ENCODE measurements at regions not wholly inside any gene's neighbourhood (a gene's known extent, or its start where the extent isn't known, plus 50 kb on each side); places are given as distances from the start of the nearest gene placed in this dataset.

- TF ChIP-seq, protein P1, sequence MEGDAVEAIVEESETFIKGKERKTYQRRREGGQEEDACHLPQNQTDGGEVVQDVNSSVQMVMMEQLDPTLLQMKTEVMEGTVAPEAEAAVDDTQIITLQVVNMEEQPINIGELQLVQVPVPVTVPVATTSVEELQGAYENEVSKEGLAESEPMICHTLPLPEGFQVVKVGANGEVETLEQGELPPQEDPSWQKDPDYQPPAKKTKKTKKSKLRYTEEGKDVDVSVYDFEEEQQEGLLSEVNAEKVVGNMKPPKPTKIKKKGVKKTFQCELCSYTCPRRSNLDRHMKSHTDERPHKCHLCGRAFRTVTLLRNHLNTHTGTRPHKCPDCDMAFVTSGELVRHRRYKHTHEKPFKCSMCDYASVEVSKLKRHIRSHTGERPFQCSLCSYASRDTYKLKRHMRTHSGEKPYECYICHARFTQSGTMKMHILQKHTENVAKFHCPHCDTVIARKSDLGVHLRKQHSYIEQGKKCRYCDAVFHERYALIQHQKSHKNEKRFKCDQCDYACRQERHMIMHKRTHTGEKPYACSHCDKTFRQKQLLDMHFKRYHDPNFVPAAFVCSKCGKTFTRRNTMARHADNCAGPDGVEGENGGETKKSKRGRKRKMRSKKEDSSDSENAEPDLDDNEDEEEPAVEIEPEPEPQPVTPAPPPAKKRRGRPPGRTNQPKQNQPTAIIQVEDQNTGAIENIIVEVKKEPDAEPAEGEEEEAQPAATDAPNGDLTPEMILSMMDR (IDR thresholded peaks at IDR 0.05) = no peak
- TF ChIP-seq EZH2phosphoT487 (IDR thresholded peaks at IDR 0.05) = no peak
- TF ChIP-seq EZH2 (IDR thresholded peaks at IDR 0.05) = no peak
These were observed 260.6 kb downstream of the BAMBI start for GRCh38 chr10:28937959-28938358.

Data from neural progenitor cell (in vitro differentiated cells).